Calu3 (cell line): ENCODE measurements at regions not wholly inside any gene's neighbourhood (a gene's known extent, or its start where the extent isn't known, plus 50 kb on each side); places are given as distances from the start of the nearest gene placed in this dataset.

Experiments used
- BruUV-seq: library from RNA; stranded (reverse); fragments of 400-500 nt; replicated peaks from 2 replicates; lab custom pipeline; 2021; lab: Mats Ljungman, UMichigan
- CTCF ChIA-PET: fragments of 300-600 bp; sonication (Branson Sonifier 250); formaldehyde crosslinking; loops from one replicate; lab custom pipeline; 2022; ENCODE audit warnings: antibody characterized with exemption; lab: Charles Lee
- DNase-seq: peaks from one replicate; pipeline ENCODE4 v3.0.0; 2022
- H3K27ac Mint-ChIP-seq: one replicate; pipeline ENCODE4 v1.8.0; 2022; ENCODE audit warnings: mixed read lengths; ENCODE audit not compliant: unreplicated experiment
- H3K27me3 Mint-ChIP-seq: one replicate; pipeline ENCODE4 v1.8.0; 2022; ENCODE audit warnings: mixed read lengths; ENCODE audit not compliant: unreplicated experiment
- H3K36me3 Mint-ChIP-seq: one replicate; pipeline ENCODE4 v1.8.0; 2022; ENCODE audit warnings: mild to moderate bottlenecking, moderate library complexity, mixed read lengths; ENCODE audit not compliant: insufficient read depth, unreplicated experiment
- H3K4me1 Mint-ChIP-seq: one replicate; pipeline ENCODE4 v1.8.0; 2022; ENCODE audit warnings: mild to moderate bottlenecking, low read depth, mixed read lengths; ENCODE audit not compliant: unreplicated experiment
- H3K4me3 Mint-ChIP-seq: one replicate; pipeline ENCODE4 v1.8.0; 2022; ENCODE audit warnings: mild to moderate bottlenecking, low read depth, moderate library complexity, mixed read lengths; ENCODE audit not compliant: unreplicated experiment
- H3K9me3 Mint-ChIP-seq: one replicate; pipeline ENCODE4 v1.8.0; 2022; ENCODE audit warnings: low read depth, mixed read lengths; ENCODE audit not compliant: unreplicated experiment
- CTCF ChIP-seq: fragments of 200-600 bp; IDR thresholded peaks from one replicate; pipeline ENCODE4 v1.8.0; 2022; ENCODE audit warnings: antibody characterized with exemption; ENCODE audit not compliant: unreplicated experiment
- intact Hi-C: fragments of 100-400 bp; cut with micrococcal nuclease; formaldehyde crosslinking; loops from one replicate; pipeline ENCODE4 v1.10.0; 2022; ENCODE audit not compliant: unreplicated experiment

- Mint-ChIP-seq H3K4me3 (no peak overlapping the region), H3K27ac (no peak overlapping the region)
- TF ChIP-seq CTCF = no peak
These were observed 483.0 kb downstream of the KDM4C start for GRCh38 chr9:7240569-7241311.

GRCh38 chr9:7239708-7240107 is 481.9 kb downstream of the KDM4C start:
- H3K36me3 Mint-ChIP-seq = no peaks in the 10 kb centered on the region

More at GRCh38 chr9:7240569-7241311, 483.0 kb downstream of the KDM4C start:
- no peak for DNase-seq
- H3K27me3 Mint-ChIP-seq = peaks cover 24% of the 10 kb centered on the region
- no peaks in the 10 kb centered on the region for H3K4me1 Mint-ChIP-seq
- BruUV-seq = no TSS peak
- H3K9me3 Mint-ChIP-seq = no peaks in the 10 kb centered on the region
- intact Hi-C loops = no loop called here
- CTCF ChIA-PET = no interaction called here
- H3K36me3 Mint-ChIP-seq = no peaks in the 10 kb centered on the region

GRCh38 chr9:7238247-7238637 is 480.5 kb downstream of the KDM4C start:
- BruUV-seq = no TSS peak
- CTCF ChIA-PET = no interaction called here
- no peaks in the 10 kb centered on the region for H3K27me3 Mint-ChIP-seq
- intact Hi-C loops = no loop called here
- no peaks in the 10 kb centered on the region for H3K9me3 Mint-ChIP-seq
- no peak overlapping the region for H3K4me3 Mint-ChIP-seq
- DNase-seq = no peak
- no peak overlapping the region for H3K27ac Mint-ChIP-seq
- TF ChIP-seq CTCF = no peak
- H3K4me1 Mint-ChIP-seq = no peaks in the 10 kb centered on the region
- H3K36me3 Mint-ChIP-seq = no peaks in the 10 kb centered on the region

More at GRCh38 chr9:7239708-7240107, 481.9 kb downstream of the KDM4C start:
- TF ChIP-seq CTCF = no peak
- no peaks in the 10 kb centered on the region for H3K4me1 Mint-ChIP-seq
- DNase-seq = no peak
- H3K27ac Mint-ChIP-seq = no peak overlapping the region
- intact Hi-C loops = no loop called here
- BruUV-seq = no TSS peak
- H3K4me3 Mint-ChIP-seq = no peak overlapping the region
- H3K9me3 Mint-ChIP-seq = no peaks in the 10 kb centered on the region
- CTCF ChIA-PET = no interaction called here
- peaks cover 13% of the 10 kb centered on the region for H3K27me3 Mint-ChIP-seq

GRCh38 chr9:7237473-7238246 is 479.9 kb downstream of the KDM4C start:
- DNase-seq = no peak
- no peak overlapping the region for H3K4me3 Mint-ChIP-seq
- no peaks in the 10 kb centered on the region for H3K9me3 Mint-ChIP-seq
- intact Hi-C loops = no loop called here
- no peaks in the 10 kb centered on the region for H3K4me1 Mint-ChIP-seq
- CTCF ChIA-PET = no interaction called here
- no peak overlapping the region for H3K27ac Mint-ChIP-seq
- no TSS peak for BruUV-seq
- no peak for TF ChIP-seq CTCF
- H3K27me3 Mint-ChIP-seq = no peaks in the 10 kb centered on the region
- no peaks in the 10 kb centered on the region for H3K36me3 Mint-ChIP-seq
